H1 (cell line): ENCODE measurements at regions not wholly inside any gene's neighbourhood (a gene's known extent, or its start where the extent isn't known, plus 50 kb on each side); places are given as distances from the start of the nearest gene placed in this dataset.

ENCODE experiments used
- CTCF ChIA-PET: fragments of 300-600 bp; sonication (Branson Sonifier 250); formaldehyde crosslinking; loops from one replicate; lab custom pipeline; 2021; ENCODE audit not compliant: partially characterized antibody; lab: Charles Lee
- POLR2A ChIA-PET: fragments of 300-600 bp; sonication (Branson Sonifier 250); formaldehyde crosslinking; loops from one replicate; lab custom pipeline; 2021; ENCODE audit warnings: inconsistent platforms; ENCODE audit not compliant: partially characterized antibody; lab: Charles Lee
- DNase-seq, 2 experiments: peaks; one replicate each; pipeline versions ENCODE4 v3.0.0 to v3.0.0-alpha.2; 2010 to 2022; ENCODE audit warnings: low spot score in 2 of 2, low read depth in 1 of 2, mixed read lengths in 1 of 2
- FAIRE-seq: peaks from 2 replicates; lab custom pipeline; 2011; peaks lifted over from hg19 to GRCh38; lab: Jason Lieb, UNC
- H2AFZ ChIP-seq: 2 replicates; pipeline ENCODE4 v1.8.1; 2012; ENCODE audit warnings: low read length, inconsistent platforms
- H2AK5ac ChIP-seq: 2 replicates; pipeline ENCODE4 v1.6.1; 2013; ENCODE audit warnings: low read depth, low read length
- H2BK120ac ChIP-seq: replicated peaks from 2 replicates; pipeline ENCODE3; 2013; ENCODE audit warnings: low read depth, low read length, inconsistent platforms
- H2BK12ac ChIP-seq: 2 replicates; pipeline ENCODE4 v1.6.1; 2013; ENCODE audit warnings: low read depth, low read length
- H2BK15ac ChIP-seq: 2 replicates; pipeline ENCODE4 v1.6.1; 2013; ENCODE audit warnings: low read length
- H2BK20ac ChIP-seq: 2 replicates; pipeline ENCODE4 v1.6.1; 2013; ENCODE audit warnings: low read length
- H2BK5ac ChIP-seq: 2 replicates; pipeline ENCODE4 v1.6.1; 2013; ENCODE audit warnings: low read depth, low read length
- H3K14ac ChIP-seq: 2 replicates; pipeline ENCODE4 v1.6.1; 2013; ENCODE audit warnings: inconsistent platforms; ENCODE audit not compliant: insufficient read length
- H3K18ac ChIP-seq: 2 replicates; pipeline ENCODE4 v1.6.1; 2013; ENCODE audit warnings: low read length; ENCODE audit errors: extremely low read depth
- H3K23ac ChIP-seq: 2 replicates; pipeline ENCODE4 v1.6.1; 2013; ENCODE audit warnings: inconsistent platforms; ENCODE audit not compliant: insufficient read length
- H3K23me2 ChIP-seq: 2 replicates; pipeline ENCODE4 v1.6.1; 2013; ENCODE audit warnings: low read depth, low read length
- H3K27ac ChIP-seq: 2 replicates; pipeline ENCODE4 v1.6.1; 2011; ENCODE audit warnings: low read depth, low read length, inconsistent platforms
- H3K27me3 ChIP-seq, 4 experiments: replicated peaks in 1 of 4; 1 replicate in 1 of 4; 2 replicates in 3 of 4; pipeline versions ENCODE4 v1.6.1 to v1.8.1; 2011 to 2013; ENCODE audit warnings: low read length in 3 of 4, mild to moderate bottlenecking in 3 of 4, inconsistent platforms in 2 of 4, mixed read lengths in 2 of 4, moderate library complexity in 1 of 4; ENCODE audit not compliant: control insufficient read depth in 3 of 4, insufficient read depth in 3 of 4; ENCODE audit errors: extremely low read depth in 1 of 4
- H3K36me3 ChIP-seq, 4 experiments: 2 replicates each; pipeline versions ENCODE4 v1.6.1 to v1.8.1; 2011 to 2013; ENCODE audit warnings: mild to moderate bottlenecking in 4 of 4, low read length in 3 of 4, moderate library complexity in 2 of 4, control low read depth in 1 of 4, inconsistent platforms in 1 of 4; ENCODE audit not compliant: insufficient read depth in 4 of 4, control insufficient read depth in 2 of 4
- H3K4ac ChIP-seq: replicated peaks from 2 replicates; pipeline ENCODE3; 2013; ENCODE audit warnings: low read length, low read depth, mixed read lengths, inconsistent platforms; ENCODE audit not compliant: insufficient read length
- H3K4me1 ChIP-seq, 4 experiments: replicated peaks in 1 of 4; 1 replicate in 1 of 4; 2 replicates in 3 of 4; pipeline versions ENCODE4 v1.6.1 to v1.8.1; 2011 to 2013; ENCODE audit warnings: low read length in 3 of 4, inconsistent platforms in 2 of 4, mixed read lengths in 1 of 4; ENCODE audit not compliant: insufficient read depth in 4 of 4, control insufficient read depth in 3 of 4
- H3K4me2 ChIP-seq, 2 experiments: 2 replicates each; pipeline versions ENCODE4 v1.6.1 to v1.8.1; 2011 to 2013; ENCODE audit warnings: low read depth in 2 of 2, low read length in 2 of 2, control low read depth in 1 of 2, inconsistent platforms in 1 of 2, mild to moderate bottlenecking in 1 of 2; ENCODE audit not compliant: insufficient read depth in 1 of 2
- H3K4me3 ChIP-seq, 4 experiments: fragments of 200-600, 300-600 bp in 1 of 4; sonication (generic), shearing (Covaris generic), sonication (Bioruptor Twin) in 1 of 4; 2 replicates each; pipeline versions ENCODE4 v1.5.1 to v1.8.1; 2011 to 2016; ENCODE audit warnings: low read length in 4 of 4, low read depth in 3 of 4, control low read depth in 2 of 4, inconsistent platforms in 2 of 4, mild to moderate bottlenecking in 2 of 4, mixed read lengths in 1 of 4, moderate library complexity in 1 of 4; ENCODE audit not compliant: insufficient read depth in 2 of 4; ENCODE audit errors: extremely low read depth in 1 of 4
- H3K56ac ChIP-seq: replicated peaks from 2 replicates; pipeline ENCODE3; 2013; ENCODE audit warnings: low read depth, mild to moderate bottlenecking, mixed read lengths, low read length, inconsistent platforms; ENCODE audit not compliant: insufficient read length
- H3K79me1 ChIP-seq: 2 replicates; pipeline ENCODE4 v1.6.1; 2013; ENCODE audit warnings: low read depth, low read length, control low read depth
- H3K79me2 ChIP-seq, 2 experiments: 2 replicates each; pipeline versions ENCODE4 v1.6.1 to v1.8.1; 2012 to 2013; ENCODE audit warnings: low read length in 2 of 2, mild to moderate bottlenecking in 2 of 2, inconsistent platforms in 1 of 2; ENCODE audit not compliant: insufficient read depth in 2 of 2, control insufficient read depth in 1 of 2
- H3K9ac ChIP-seq, 4 experiments: replicated peaks in 1 of 4; 1 replicate in 1 of 4; 2 replicates in 3 of 4; pipeline versions ENCODE4 v1.6.1 to v1.8.1; 2011 to 2013; ENCODE audit warnings: low read depth in 3 of 4, low read length in 3 of 4, control low read depth in 2 of 4, mild to moderate bottlenecking in 2 of 4, moderate library complexity in 2 of 4, inconsistent platforms in 1 of 4; ENCODE audit errors: extremely low read depth in 1 of 4
- H3K9me3 ChIP-seq, 2 experiments: 2 replicates each; pipeline versions ENCODE4 v1.6.1 to v1.8.1; 2012 to 2013; ENCODE audit warnings: mild to moderate bottlenecking in 2 of 2, moderate library complexity in 2 of 2, control low read depth in 1 of 2, inconsistent platforms in 1 of 2, low read depth in 1 of 2, low read length in 1 of 2, mixed read lengths in 1 of 2; ENCODE audit not compliant: insufficient read depth in 2 of 2
- H4K20me1 ChIP-seq, 2 experiments: replicated peaks in 1 of 2; 2 replicates each; pipeline versions ENCODE3 to v1.8.1; 2011 to 2013; ENCODE audit warnings: inconsistent platforms in 2 of 2, low read length in 2 of 2, mild to moderate bottlenecking in 1 of 2; ENCODE audit not compliant: insufficient read depth in 2 of 2, control insufficient read depth in 1 of 2
- H4K5ac ChIP-seq: 2 replicates; pipeline ENCODE4 v1.6.1; 2013; ENCODE audit warnings: low read length, low read depth, mixed read lengths, inconsistent platforms; ENCODE audit not compliant: insufficient read length
- H4K8ac ChIP-seq: 2 replicates; pipeline ENCODE4 v1.8.0; 2013; ENCODE audit warnings: mild to moderate bottlenecking, moderate library complexity, low read length, inconsistent platforms; ENCODE audit not compliant: insufficient read depth; ENCODE audit errors: extremely low read depth
- H4K91ac ChIP-seq: replicated peaks from 2 replicates; pipeline ENCODE3; 2013; ENCODE audit warnings: low read length, mixed read lengths, inconsistent platforms; ENCODE audit not compliant: insufficient read length
- BRCA1 ChIP-seq: IDR thresholded peaks from 2 replicates; pipeline ENCODE4 v1.6.1; 2012; ENCODE audit warnings: low read depth, low read length, improper control_type of control experiment
- CBX8 ChIP-seq: fragments of 300-800, 300-1000 bp; sonication (generic); IDR thresholded peaks from 2 replicates; pipeline ENCODE4 v1.7.1; 2016; ENCODE audit warnings: low read depth, low read length, borderline replicate concordance
- GTF2F1 ChIP-seq: IDR thresholded peaks from 2 replicates; pipeline ENCODE4 v1.6.1; 2012; ENCODE audit warnings: low read depth, low read length, improper control_type of control experiment, borderline replicate concordance
- JUN ChIP-seq: IDR thresholded peaks from 2 replicates; pipeline ENCODE4 v1.6.1; 2011; ENCODE audit warnings: low read depth, mild to moderate bottlenecking, improper control_type of control experiment, low read length
- RNF2 ChIP-seq: fragments of 200-900, 300-1000 bp; sonication (generic); IDR thresholded peaks from 2 replicates; pipeline ENCODE4 v1.7.1; 2016; ENCODE audit warnings: borderline replicate concordance, low read depth, mild to moderate bottlenecking, antibody characterized with exemption, low read length; ENCODE audit not compliant: poor library complexity, severe bottlenecking; ENCODE audit errors: missing control alignments
- RXRA ChIP-seq: IDR thresholded peaks from 2 replicates; pipeline ENCODE4 v1.6.1; 2011; ENCODE audit warnings: low read depth, mild to moderate bottlenecking, low read length, moderate library complexity; ENCODE audit not compliant: insufficient read depth
- SP1 ChIP-seq: IDR thresholded peaks from 2 replicates; pipeline ENCODE4 v1.6.1; 2011; ENCODE audit warnings: low read depth, low read length
- WGBS, 2 experiments: shearing (Covaris generic) in 1 of 2; methylation state at CpG; one replicate each; pipeline versions ENCODE4 v1.1.6 to v1.1.7; 2013 to 2015; ENCODE audit warnings: low lambda C conversion rate in 2 of 2, mixed read lengths in 2 of 2, inconsistent platforms in 1 of 2, low coverage in 1 of 2, missing lambda C conversion rate in 1 of 2; ENCODE audit not compliant: insufficient replicate concordance in 2 of 2, insufficient coverage in 1 of 2, insufficient read length in 1 of 2; ENCODE audit errors: extremely low coverage in 1 of 2, missing lambda C conversion rate in 1 of 2; 5-methylcytosine and 5-hydroxymethylcytosine counted together
- TF ChIP-seq, protein P1 (sequence below): IDR thresholded peaks from 2 replicates; pipeline ENCODE4 v1.6.1; 2012; ENCODE audit warnings: inconsistent platforms
- TF ChIP-seq, protein P2 (sequence below), 3 experiments: IDR thresholded peaks; 1 replicate in 2 of 3; 2 replicates in 1 of 3; pipeline versions ENCODE4 v1.5.1 to v1.6.1; 2011; ENCODE audit warnings: low read length in 3 of 3, mild to moderate bottlenecking in 3 of 3, inconsistent platforms in 2 of 3, low read depth in 1 of 3, moderate library complexity in 1 of 3; ENCODE audit not compliant: insufficient read depth in 1 of 3; ENCODE audit errors: control extremely low read depth in 1 of 3

- H3K14ac ChIP-seq = no peak overlapping the region
Measured at GRCh38 chr15:35755237-35755802, 209.4 kb upstream of the DPH6 start.

More at GRCh38 chr15:35755237-35755802, 209.4 kb upstream of the DPH6 start:
- Histone ChIP-seq H2BK15ac (no peak overlapping the region), H4K91ac (no peak overlapping the region), H3K18ac (no peak overlapping the region), H2AFZ (no peak overlapping the region), H3K36me3 (no peaks in the 10 kb centered on the region), H3K27me3 (no peaks in the 10 kb centered on the region; a peak in 1 of 7 replicates), H2AK5ac (no peak overlapping the region), H3K27ac (no peak overlapping the region), H2BK120ac (no peak overlapping the region), H3K9ac (no peak overlapping the region), H3K4ac (no peak overlapping the region), H3K56ac (no peak overlapping the region), H4K5ac (no peak overlapping the region), H4K8ac (no peak overlapping the region), H3K79me2 (no peaks in the 10 kb centered on the region), H3K23ac (no peak overlapping the region), H3K23me2 (no peaks in the 10 kb centered on the region; the same call in 1 of the 2 replicates)
- CTCF ChIA-PET = interaction anchor here (1.4 kb wide), 1 partner anchor 14 kb away, joined by 3 read pairs; no protein-coding TSS in a partner anchor
- WGBS, 2 experiments = 63% methylated on average over 2 of the region's 2 CpGs; no CpG with 5 or more reads in 1 of the 2 experiments
- TF ChIP-seq SP1 = no peak
- TF ChIP-seq JUN = no peak
- TF ChIP-seq, protein P1, sequence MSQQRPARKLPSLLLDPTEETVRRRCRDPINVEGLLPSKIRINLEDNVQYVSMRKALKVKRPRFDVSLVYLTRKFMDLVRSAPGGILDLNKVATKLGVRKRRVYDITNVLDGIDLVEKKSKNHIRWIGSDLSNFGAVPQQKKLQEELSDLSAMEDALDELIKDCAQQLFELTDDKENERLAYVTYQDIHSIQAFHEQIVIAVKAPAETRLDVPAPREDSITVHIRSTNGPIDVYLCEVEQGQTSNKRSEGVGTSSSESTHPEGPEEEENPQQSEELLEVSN = no peak
- no peak for TF ChIP-seq RXRA
- TF ChIP-seq RNF2 = no peak
- TF ChIP-seq GTF2F1 = no peak
- TF ChIP-seq BRCA1 = no peak
- TF ChIP-seq, protein P2, sequence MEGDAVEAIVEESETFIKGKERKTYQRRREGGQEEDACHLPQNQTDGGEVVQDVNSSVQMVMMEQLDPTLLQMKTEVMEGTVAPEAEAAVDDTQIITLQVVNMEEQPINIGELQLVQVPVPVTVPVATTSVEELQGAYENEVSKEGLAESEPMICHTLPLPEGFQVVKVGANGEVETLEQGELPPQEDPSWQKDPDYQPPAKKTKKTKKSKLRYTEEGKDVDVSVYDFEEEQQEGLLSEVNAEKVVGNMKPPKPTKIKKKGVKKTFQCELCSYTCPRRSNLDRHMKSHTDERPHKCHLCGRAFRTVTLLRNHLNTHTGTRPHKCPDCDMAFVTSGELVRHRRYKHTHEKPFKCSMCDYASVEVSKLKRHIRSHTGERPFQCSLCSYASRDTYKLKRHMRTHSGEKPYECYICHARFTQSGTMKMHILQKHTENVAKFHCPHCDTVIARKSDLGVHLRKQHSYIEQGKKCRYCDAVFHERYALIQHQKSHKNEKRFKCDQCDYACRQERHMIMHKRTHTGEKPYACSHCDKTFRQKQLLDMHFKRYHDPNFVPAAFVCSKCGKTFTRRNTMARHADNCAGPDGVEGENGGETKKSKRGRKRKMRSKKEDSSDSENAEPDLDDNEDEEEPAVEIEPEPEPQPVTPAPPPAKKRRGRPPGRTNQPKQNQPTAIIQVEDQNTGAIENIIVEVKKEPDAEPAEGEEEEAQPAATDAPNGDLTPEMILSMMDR (IDR thresholded peaks at IDR 0.05; ENCODE audit: control extremely low read depth in 1 of 3, insufficient read depth in 1 of 3, low read depth in 1 of 3, low read length in 3 of 3) = no peak
- TF ChIP-seq CBX8 = no peak
- TF ChIP-seq, all 59 proteins: peak for 0
- H2BK12ac ChIP-seq = no peak overlapping the region
- H3K9me3 ChIP-seq = no peaks in the 10 kb centered on the region
- H4K20me1 ChIP-seq = no peaks in the 10 kb centered on the region
- FAIRE-seq (no peak), DNase-seq (no peak)
- no peak overlapping the region for H2BK20ac ChIP-seq
- peaks cover 0 to 4% (median 0%) of the 10 kb centered on the region in 4 experiments; a peak in 1 of 7 replicates for H3K4me1 ChIP-seq
- no peak overlapping the region for H3K4me2 ChIP-seq
- H3K4me3 ChIP-seq = no peak overlapping the region
- H3K79me1 ChIP-seq = no peaks in the 10 kb centered on the region
- POLR2A ChIA-PET = no interaction called here
- no peak overlapping the region for H2BK5ac ChIP-seq
